HPDE6-E6E7 (cell line): ENCODE measurements at regions not wholly inside any gene's neighbourhood (a gene's known extent, or its start where the extent isn't known, plus 50 kb on each side); places are given as distances from the start of the nearest gene placed in this dataset.

Experiments used
- DNase-seq: peaks from one replicate; pipeline ENCODE4 v3.0.0; 2011; ENCODE audit warnings: missing footprints; ENCODE audit errors: extremely low spot score

DNA sequence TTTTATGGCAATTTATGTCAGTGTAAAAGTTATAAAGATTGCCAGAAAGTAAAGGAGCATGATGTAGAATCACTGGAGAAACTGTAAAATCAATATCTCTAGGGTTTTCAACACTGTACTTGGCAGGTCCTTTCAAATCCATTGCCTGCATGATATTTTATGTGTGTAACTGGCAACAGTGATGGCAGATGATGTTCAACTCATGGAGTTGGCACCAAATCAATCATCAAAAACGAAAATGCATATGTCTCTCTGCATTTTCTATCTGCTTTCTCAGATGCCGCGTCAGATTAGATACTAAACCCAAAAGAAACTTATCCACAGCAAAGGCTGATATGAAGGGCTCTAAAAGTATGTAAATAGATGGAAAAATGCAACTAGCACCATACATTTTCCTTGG is 1395.5 kb upstream of the PIK3C3 start:
- DNase-seq, result no peak

- DNase-seq, result no peak
Measured at GRCh38 chr18:40558706-40559392, 1396.2 kb upstream of the PIK3C3 start.

- DNase-seq, result no peak
Measured at GRCh38 chr18:40555914-40556313, 1399.1 kb upstream of the PIK3C3 start.

DNA sequence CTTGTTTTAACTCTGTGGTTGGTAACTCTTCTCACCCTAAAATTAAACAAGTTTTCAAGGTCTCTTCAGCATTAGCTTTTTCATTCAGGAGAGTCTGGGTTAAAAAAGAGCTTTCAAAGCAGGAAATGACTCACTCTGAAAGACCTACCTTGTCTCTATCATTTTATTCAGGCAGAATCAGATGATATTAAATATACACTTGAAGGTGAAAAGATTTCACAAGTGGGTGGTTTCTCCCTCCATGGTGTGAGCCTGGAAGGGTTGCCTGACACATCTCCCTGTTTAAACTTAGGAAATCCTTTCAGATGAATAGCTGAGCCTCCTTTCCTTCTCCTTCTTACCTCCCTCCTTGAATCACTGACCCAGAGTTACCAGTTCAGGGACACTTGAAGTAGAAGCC is 1402.0 kb upstream of the PIK3C3 start:
- peak; percentile 3 for DNase-seq

- no peak for DNase-seq
Measured at GRCh38 chr18:40546875-40547274, 1408.2 kb upstream of the PIK3C3 start.

DNA sequence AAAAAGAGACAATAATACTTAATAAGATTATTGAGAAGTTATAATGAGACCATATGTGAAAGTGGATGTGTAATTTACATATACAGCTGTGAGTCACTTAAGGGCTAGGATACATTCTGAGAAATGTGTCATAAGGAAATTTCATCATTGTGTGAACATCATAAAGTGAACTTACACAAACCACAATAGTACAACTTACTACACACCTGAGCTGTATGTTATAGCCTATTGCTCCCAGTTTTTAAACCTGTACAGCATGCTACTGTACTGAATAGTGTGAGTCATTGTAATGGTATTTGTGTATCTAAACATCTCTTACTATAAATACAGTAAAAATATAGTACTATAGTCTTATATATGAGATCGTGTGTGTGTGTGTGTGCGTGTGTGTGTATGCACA is 1420.3 kb upstream of the PIK3C3 start:
- peak; percentile 5 for DNase-seq

GRCh38 chr18:40532046-40532445 is 1423.0 kb upstream of the PIK3C3 start:
- DNase-seq, result no peak

DNA sequence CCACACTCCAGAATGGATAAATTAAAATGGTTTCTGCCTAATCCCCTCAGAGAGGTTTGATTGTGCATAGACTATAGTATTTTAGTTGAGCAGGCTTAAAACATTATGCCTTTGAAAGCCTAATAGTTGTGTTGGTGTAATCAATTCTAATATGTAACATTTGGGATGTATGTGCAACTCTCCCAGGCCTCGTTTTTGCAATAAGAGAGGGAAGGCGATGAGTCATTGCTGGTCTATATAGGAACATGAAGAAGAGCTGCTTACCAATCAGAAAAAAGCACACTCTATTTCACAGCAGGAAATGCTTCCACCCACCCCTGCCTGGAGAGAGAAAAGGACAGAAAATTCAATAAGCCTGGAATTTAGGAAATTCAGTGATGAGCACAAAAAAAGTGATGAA is 1424.0 kb upstream of the PIK3C3 start:
- DNase-seq, result no peak

GRCh38 chr18:40529478-40529877 is 1425.6 kb upstream of the PIK3C3 start:
- peak; percentile 7 for DNase-seq

DNA sequence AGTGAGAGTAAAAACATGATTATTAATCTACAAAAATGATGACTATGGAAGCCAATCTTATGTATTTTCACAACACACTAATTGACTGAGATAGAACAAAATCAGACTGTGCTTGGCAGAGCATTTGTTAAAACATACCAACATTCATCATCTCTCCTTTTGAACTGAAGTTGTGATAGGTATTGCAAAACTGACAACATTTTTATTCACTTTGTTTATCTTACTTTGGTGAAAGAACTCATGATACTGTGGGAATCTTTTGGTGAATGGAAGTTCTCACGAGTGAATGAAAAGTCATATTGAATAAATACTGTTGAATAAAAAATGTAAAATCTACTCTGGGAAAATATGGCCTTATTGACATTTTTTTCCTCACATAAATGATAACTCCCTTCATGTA is 1430.2 kb upstream of the PIK3C3 start:
- no peak for DNase-seq

DNA sequence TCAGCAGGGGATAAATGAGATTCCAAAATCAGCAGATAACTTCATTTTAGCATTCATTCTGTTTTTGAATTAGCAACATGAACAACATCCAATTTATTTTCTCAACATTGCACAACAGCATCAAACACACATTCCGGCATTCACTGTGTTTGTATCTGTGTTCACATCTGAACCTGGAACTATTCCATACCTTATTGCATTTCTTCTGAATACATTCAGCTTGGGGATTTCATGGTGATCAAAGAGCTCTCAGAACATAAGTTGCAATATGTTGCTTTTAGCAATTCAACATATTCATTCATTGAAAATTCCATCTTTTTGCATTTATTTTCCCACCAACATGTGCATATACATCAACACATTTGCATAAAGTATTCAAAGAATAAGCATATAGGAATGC is 1431.7 kb upstream of the PIK3C3 start:
- DNase-seq, result no peak

GRCh38 chr18:40501026-40501425 is 1454.0 kb upstream of the PIK3C3 start:
- no peak for DNase-seq

DNA sequence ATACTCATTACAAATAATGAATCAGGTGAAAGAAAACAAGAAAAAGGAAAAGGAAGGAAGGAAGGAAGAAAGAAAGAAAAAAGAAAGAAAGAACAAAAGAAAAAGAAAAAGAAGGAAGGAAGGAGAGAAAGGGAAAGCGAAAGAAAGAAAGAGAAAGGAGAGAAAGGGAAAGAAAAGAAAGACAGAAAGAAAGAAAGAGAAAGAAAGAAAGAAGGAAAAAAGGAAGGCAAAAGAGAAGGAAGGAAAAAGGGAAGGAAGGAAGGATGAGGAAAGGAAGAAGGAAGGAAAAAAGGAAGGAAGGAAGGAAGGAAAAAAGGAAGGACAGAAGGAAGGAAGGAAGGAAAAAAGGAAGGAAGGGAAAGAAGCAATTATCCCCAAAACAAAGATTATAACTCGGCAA is 1460.4 kb upstream of the PIK3C3 start:
- no peak for DNase-seq

- no peak for DNase-seq
Measured at GRCh38 chr18:40493316-40493715, 1461.7 kb upstream of the PIK3C3 start.

DNA sequence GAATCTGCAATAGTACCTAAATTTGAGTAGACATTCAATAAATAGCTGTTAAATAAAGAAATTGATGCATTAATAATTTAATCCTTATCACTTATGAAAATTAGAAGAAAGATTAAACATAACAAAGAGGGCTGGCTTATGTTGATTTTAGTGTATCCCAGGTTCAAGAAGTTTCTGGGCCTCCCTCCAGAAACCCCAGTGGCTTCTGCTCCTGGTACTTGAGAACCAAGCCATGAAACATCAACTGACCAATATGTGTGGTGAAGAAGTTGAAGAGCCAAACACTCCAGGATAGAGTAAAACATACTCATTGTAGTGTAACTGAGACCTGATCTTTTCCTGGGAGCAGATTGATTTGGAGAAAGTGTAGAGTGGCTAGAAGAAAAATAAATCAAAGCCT is 1465.7 kb upstream of the PIK3C3 start:
- no peak for DNase-seq

DNA sequence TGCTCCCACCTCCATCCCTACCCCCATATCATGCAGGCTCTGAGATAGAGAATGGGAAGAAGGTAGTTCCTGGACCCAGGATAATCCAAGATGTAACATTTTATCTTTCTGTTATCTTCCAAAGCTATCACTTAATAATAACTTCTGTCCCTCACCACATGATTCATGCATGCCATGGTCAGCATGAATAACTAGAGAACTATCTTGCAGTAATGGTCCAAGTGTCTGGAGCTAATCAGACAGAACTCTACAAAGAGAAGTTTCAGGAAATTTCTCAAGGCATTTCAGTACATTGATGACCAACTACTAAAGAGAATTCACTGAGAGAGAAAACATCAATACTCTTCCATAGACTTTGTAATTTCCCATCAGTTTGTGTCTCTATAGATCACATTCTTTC is 1469.7 kb upstream of the PIK3C3 start:
- DNase-seq, result no peak

DNA sequence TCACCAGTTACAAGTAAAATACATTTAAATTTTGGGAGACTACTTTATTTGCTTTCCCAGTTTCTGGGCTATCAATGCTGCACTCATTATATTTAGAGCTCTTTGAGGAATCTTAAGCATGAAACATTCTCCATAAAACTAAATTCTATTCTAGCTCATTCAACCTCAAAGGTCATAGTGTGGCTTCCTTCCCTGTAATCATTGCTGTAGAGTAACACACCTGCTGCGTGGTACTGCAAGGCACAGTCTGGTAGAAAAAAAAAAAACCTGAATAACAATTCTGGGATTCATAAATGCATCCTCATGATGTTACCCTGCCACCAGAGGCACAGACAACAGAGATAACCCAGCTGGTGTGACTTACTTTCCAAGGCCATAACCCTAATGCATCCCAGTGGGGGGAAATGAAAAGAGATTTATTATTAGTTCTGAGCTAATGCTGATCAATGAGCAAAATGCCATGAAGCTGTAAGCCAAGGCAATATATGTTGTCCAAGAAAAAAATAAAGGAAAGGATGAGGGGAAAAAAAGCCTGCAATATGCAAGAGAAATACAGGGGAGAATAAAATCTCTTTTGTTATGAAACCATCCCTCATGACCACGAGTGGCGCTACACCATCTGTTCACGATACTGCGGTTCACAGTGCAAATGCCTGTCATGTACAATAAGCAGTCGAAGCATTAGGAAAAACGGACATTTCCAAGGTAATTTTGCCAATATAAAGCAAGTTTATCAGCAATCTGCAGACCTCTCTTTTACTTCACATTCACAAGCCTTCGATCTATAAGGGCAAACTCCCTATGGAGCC is 1481.6 kb upstream of the PIK3C3 start:
- DNase-seq, result no peak

GRCh38 chr18:40470723-40471122 is 1484.3 kb upstream of the PIK3C3 start:
- no peak for DNase-seq

- no peak for DNase-seq
Measured at GRCh38 chr18:40469851-40470250, 1485.2 kb upstream of the PIK3C3 start.

DNA sequence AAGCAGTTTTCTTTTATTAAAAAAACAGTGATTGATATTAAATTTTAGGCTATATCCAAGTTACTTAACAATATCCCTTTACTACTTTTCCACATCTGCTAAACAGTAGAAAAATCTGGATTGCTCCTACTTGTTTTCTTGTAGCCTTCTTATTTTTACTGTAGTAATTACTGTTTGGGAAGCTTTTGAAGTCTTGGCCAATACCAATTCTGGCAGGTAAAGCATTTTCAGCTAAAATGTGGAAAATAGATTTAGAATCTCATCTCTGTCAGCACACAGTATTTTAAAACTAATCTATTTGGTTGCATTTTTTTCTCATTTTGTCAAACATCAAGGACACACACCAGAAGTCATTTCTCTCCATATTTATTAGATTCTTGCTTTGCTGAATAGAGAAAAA is 1485.7 kb upstream of the PIK3C3 start:
- DNase-seq, result no peak

- no peak for DNase-seq
Measured at GRCh38 chr18:40464032-40464431, 1491.0 kb upstream of the PIK3C3 start.

- DNase-seq, result no peak
Measured at GRCh38 chr18:40453903-40454302, 1501.1 kb upstream of the PIK3C3 start.

DNA sequence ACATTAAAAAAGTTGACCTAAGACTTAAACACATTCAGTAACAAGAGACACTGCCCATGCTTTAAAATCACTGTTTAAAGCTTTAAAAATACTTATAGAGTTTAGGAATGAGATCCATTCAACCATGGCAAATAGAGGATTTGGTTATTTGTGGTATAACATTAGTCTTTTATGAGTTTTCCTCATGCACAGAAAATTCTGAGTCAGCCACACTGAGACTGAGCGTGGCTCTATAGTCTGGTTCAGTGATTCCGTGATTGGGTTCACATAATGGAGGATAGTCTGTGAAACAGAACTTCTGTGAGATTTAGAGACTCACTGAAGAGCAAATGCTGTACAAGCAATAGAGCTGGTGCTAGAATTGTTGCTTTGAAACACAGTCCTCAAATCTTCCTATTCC is 1502.4 kb upstream of the PIK3C3 start:
- DNase-seq, result no peak
